Prostate gland (tissue), 2 donors: ENCODE measurements at regions not wholly inside any gene's neighbourhood (a gene's known extent, or its start where the extent isn't known, plus 50 kb on each side); places are given as distances from the start of the nearest gene placed in this dataset.

ENCODE experiments used
- DNase-seq: peaks from one replicate; pipeline ENCODE4 v3.0.0-alpha.2; 2019; ENCODE audit warnings: low spot score
- H3K27ac ChIP-seq, 2 donors: fragments of 200-600 bp; sonication (generic); 2 replicates each; pipeline ENCODE4 v1.5.1; 2017 to 2019
- H3K27me3 ChIP-seq: fragments of 200-600 bp; sonication (generic); replicated peaks from 2 replicates; pipeline ENCODE4 v1.5.1; 2019; ENCODE audit not compliant: insufficient read depth
- H3K36me3 ChIP-seq, 2 donors: fragments of 200-600 bp; sonication (generic); 1 replicate in 1 of 2; 2 replicates in 1 of 2; pipeline versions ENCODE4 v1.5.1 to v1.8.1; 2017 to 2019
- H3K4me1 ChIP-seq: fragments of 200-600 bp; sonication (generic); replicated peaks from 2 replicates; pipeline ENCODE4 v1.5.1; 2019
- H3K4me3 ChIP-seq, 2 donors: fragments of 200-600 bp; sonication (generic); 2 replicates each; pipeline ENCODE4 v1.5.1; 2017 to 2019
- H3K9me3 ChIP-seq: fragments of 200-600 bp; sonication (generic); 2 replicates; pipeline ENCODE4 v1.5.1; 2017
- POLR2A ChIP-seq: fragments of 450-650 bp; IDR thresholded peaks from one replicate; pipeline ENCODE4 v1.6.1; 2016; ENCODE audit warnings: antibody characterized with exemption, mild to moderate bottlenecking
- POLR2AphosphoS5 ChIP-seq: sonication (generic); formaldehyde crosslinking; IDR thresholded peaks from one replicate; pipeline ENCODE4 v1.6.1; 2017; ENCODE audit warnings: antibody characterized with exemption
- WGBS: methylation state at CpG from one replicate; pipeline ENCODE4 v1.1.5; 2018; 5-methylcytosine and 5-hydroxymethylcytosine counted together
- intact Hi-C: fragments of 100-400 bp; cut with DNase I; formaldehyde crosslinking; loops from one replicate; pipeline ENCODE4 v1.14.2; 2022
- TF ChIP-seq, protein P1 (sequence below), 4 experiments: fragments of 200-600 bp in 2 of 4; fragments of 450-650 bp in 2 of 4; sonication (generic) in 2 of 4; IDR thresholded peaks; 1 replicate in 3 of 4; 2 replicates in 1 of 4; pipeline ENCODE4 v1.5.1; 2016 to 2019; ENCODE audit warnings: antibody characterized with exemption in 4 of 4, mild to moderate bottlenecking in 2 of 4, moderate library complexity in 2 of 4

DNA sequence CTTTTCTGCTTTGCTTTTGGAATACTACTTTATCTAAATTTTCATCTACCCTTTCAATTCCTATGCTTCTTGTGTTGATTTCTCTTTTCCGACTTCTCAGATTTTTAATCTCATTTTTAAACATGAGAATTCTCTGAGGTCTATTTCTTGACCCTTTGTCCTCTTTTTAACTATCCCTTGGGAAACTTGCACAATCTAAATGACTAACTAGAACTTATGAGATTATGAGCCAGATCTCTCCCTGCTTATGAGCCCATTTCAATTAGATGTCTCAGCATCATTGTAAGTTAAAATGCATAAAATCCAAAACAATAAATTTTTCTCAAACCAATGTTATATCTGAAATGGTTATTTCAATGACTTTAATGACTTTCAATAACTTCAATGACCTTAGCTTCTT, 296.9 kb upstream of the AGTR1 start:
- no peak for DNase-seq
- 64% methylated on average over 1 of the region's 1 CpG for WGBS

DNA sequence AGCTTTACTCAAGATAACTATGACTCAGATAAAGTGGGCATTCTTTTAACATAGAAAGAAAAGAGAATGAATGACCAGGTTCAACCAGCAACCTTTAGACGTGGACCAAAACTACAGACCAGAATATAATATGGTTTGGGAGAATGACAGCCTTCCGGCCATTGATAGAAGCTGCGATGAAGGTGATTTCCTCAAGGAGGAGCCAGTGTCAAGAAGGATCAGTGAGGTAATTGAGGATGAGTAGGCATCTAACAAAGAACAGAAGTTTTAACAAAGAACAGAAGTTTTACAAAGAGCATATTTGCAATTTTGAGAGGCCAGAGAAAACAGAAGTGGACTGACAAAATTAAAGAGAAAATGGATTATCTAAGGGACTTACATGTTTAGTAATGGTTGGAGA, 289.0 kb upstream of the AGTR1 start:
- no peaks in the 10 kb centered on the region for H3K4me1 ChIP-seq
- H3K9me3 ChIP-seq: no peaks in the 10 kb centered on the region
- no peaks in the 10 kb centered on the region for H3K27me3 ChIP-seq
- intact Hi-C loops: no loop called here
- 87% methylated on average over 3 of the region's 3 CpGs for WGBS
- no peak overlapping the region for H3K4me3 ChIP-seq
- no peak for DNase-seq
- no peak overlapping the region for H3K27ac ChIP-seq
- no peak for TF ChIP-seq POLR2A
- TF ChIP-seq, protein P1, sequence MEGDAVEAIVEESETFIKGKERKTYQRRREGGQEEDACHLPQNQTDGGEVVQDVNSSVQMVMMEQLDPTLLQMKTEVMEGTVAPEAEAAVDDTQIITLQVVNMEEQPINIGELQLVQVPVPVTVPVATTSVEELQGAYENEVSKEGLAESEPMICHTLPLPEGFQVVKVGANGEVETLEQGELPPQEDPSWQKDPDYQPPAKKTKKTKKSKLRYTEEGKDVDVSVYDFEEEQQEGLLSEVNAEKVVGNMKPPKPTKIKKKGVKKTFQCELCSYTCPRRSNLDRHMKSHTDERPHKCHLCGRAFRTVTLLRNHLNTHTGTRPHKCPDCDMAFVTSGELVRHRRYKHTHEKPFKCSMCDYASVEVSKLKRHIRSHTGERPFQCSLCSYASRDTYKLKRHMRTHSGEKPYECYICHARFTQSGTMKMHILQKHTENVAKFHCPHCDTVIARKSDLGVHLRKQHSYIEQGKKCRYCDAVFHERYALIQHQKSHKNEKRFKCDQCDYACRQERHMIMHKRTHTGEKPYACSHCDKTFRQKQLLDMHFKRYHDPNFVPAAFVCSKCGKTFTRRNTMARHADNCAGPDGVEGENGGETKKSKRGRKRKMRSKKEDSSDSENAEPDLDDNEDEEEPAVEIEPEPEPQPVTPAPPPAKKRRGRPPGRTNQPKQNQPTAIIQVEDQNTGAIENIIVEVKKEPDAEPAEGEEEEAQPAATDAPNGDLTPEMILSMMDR (IDR thresholded peaks at IDR 0.05): no peak
- no peak for TF ChIP-seq POLR2AphosphoS5
- no peaks in the 10 kb centered on the region for H3K36me3 ChIP-seq

More for the DNA sequence above, 296.9 kb upstream of the AGTR1 start:
- H3K4me1 ChIP-seq: no peaks in the 10 kb centered on the region
- no peaks in the 10 kb centered on the region for H3K9me3 ChIP-seq
- no peak for TF ChIP-seq POLR2AphosphoS5
- TF ChIP-seq, protein P1 (IDR thresholded peaks at IDR 0.05): no peak
- no peak for TF ChIP-seq POLR2A
- intact Hi-C loops: no loop called here
- H3K27ac ChIP-seq: no peak overlapping the region
- H3K4me3 ChIP-seq: no peak overlapping the region
- no peaks in the 10 kb centered on the region for H3K27me3 ChIP-seq
- no peaks in the 10 kb centered on the region for H3K36me3 ChIP-seq

DNA sequence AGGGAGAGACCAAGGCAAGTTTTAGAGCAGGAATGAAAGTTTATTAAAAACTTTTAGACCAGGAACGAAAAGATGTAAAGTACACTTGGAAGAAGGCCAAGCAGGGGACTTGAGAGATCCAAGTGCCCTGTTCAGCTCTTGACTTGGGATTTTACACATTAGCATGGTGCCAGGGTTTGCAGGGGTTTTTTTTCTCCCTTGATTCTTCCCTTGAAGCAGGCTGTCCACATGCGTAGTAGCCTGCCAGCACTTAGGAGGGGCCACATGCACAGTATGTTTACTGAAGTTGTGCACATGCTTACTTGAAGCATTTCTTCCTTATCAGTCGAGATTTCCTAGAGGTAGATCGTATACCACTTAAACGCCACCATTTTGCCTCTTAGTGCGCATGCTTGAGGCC, 277.5 kb upstream of the AGTR1 start:
- Histone ChIP-seq H3K4me3 (no peak overlapping the region), H3K9me3 (no peaks in the 10 kb centered on the region), H3K27ac (no peak overlapping the region), H3K36me3 (no peaks in the 10 kb centered on the region), H3K4me1 (no peaks in the 10 kb centered on the region), H3K27me3 (no peaks in the 10 kb centered on the region)
- TF ChIP-seq POLR2A: no peak
- TF ChIP-seq POLR2AphosphoS5: no peak
- TF ChIP-seq, protein P1 (IDR thresholded peaks at IDR 0.05): no peak
- intact Hi-C loops: no loop called here
- 74% methylated on average over 6 of the region's 6 CpGs for WGBS
- no peak for DNase-seq

DNA sequence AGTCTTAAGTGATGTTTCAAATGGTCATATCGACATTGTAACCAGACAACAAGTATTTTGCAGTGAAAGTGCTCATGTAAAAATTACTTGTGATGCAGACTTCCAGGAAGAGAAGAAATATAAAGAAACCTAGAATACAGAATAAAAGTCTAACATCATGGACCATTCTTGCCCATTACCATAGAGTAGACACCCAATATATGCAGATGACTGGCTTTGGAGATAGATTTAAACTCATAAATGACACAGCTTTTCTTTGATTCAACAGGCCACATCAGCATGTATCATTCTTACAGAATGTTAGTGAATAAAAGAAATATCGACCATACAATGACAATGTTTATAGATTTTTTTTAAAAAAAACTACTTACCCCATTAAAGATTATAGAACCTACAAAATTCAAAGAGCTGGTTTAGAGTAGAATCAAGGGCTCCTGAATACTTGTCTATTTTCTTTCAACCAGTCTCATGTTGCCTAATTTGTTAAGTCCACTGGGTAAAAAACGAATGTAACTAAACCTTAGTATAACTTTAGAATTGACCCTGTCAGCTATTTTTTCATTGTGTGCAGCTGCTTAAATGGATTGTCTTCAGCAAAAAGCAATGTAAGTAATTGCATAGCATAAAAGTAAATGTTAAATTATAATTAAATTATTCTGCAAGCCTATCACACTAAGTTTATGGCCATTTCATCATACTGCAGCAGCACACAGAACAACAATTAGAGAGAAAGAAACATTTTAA, 268.7 kb upstream of the AGTR1 start:
- WGBS: 79% methylated on average over 3 of the region's 3 CpGs
- intact Hi-C loops: no loop called here
- no peak overlapping the region for H3K4me3 ChIP-seq

More for the DNA sequence above, 268.7 kb upstream of the AGTR1 start:
- Histone ChIP-seq H3K9me3 (no peaks in the 10 kb centered on the region), H3K27me3 (no peaks in the 10 kb centered on the region), H3K27ac (no peak overlapping the region), H3K4me1 (no peaks in the 10 kb centered on the region), H3K36me3 (no peaks in the 10 kb centered on the region)
- TF ChIP-seq, protein P1 (IDR thresholded peaks at IDR 0.05): no peak
- TF ChIP-seq POLR2A (no peak), POLR2AphosphoS5 (no peak)
- DNase-seq: no peak
